Rectal smooth muscle tissue (tissue), 1 donor: ENCODE measurements at regions not wholly inside any gene's neighbourhood (a gene's known extent, or its start where the extent isn't known, plus 50 kb on each side); places are given as distances from the start of the nearest gene placed in this dataset.

Experiments
- H3K27ac ChIP-seq: one replicate; pipeline ENCODE4 v1.7.0; 2013; ENCODE audit warnings: low read depth, low read length, inconsistent platforms
- H3K27me3 ChIP-seq: one replicate; pipeline ENCODE4 v1.7.0; 2013; ENCODE audit warnings: low read length; ENCODE audit not compliant: control insufficient read depth, insufficient read depth
- H3K36me3 ChIP-seq: one replicate; pipeline ENCODE4 v1.7.0; 2013; ENCODE audit warnings: low read length; ENCODE audit not compliant: control insufficient read depth, insufficient read depth
- H3K4me1 ChIP-seq: one replicate; pipeline ENCODE4 v1.7.0; 2013; ENCODE audit warnings: low read length; ENCODE audit not compliant: control insufficient read depth, insufficient read depth
- H3K4me3 ChIP-seq: one replicate; pipeline ENCODE4 v1.7.0; 2013; ENCODE audit warnings: low read length
- H3K9ac ChIP-seq: one replicate; pipeline ENCODE4 v1.7.0; 2013; ENCODE audit warnings: low read length

DNA sequence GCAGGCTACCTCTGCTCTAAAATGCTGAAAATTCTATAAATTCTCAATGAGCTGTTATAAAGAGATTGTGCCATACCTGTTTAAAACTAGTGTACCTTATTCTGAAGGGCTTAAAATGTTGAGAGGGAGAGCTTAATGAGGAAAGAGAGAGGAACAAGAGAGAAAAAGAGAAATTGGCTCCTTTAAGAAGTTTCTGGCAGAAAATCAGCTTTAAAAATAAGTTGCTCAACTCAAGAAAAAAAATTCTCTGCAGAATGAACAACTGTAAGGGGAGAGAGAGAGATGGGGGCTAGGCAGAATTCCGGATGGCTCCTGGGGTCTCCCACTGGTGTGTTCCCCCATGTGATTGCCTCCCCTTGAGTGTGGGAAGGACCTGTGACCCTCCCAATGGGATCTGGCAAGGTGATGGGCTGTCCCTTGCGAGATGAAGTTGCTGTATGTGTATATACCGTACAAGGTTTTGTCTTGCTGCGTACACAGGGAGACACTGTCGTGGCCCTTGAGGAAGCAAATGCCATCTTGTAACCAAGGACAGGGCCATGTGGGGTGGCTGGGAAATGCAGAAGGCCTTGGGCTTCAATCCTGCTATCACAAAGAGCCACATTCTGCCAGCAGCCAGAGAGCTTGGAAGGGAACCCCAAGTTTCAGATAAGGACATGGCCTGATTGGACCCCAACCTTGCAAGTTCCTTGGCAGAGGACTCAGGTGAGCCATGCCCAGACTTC, 64.3 kb upstream of the S1PR3 start:
- no peak overlapping the region for H3K27ac ChIP-seq
- H3K4me3 ChIP-seq, result no peak overlapping the region

DNA sequence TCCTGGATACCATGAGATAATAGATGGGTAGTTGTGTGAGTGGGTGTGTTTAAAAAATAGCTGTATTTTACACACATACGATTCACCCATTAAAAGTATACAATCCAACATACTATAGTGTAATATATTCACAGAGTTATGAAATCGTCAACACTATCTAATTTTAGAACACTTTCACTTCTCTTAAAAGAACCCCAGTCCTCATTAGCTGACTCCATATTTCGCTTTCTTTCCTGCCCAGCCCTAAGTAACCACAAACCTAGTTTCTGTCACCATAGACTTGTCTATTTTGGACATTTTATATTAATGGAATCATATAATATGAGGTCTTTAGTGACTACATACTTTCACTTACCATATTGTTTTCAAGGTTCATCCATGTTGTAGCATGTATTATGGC, 63.8 kb upstream of the S1PR3 start:
- Histone ChIP-seq H3K4me1 (no peaks in the 10 kb centered on the region), H3K9ac (no peak overlapping the region), H3K4me3 (no peak overlapping the region), H3K27me3 (no peaks in the 10 kb centered on the region), H3K27ac (no peak overlapping the region), H3K36me3 (no peaks in the 10 kb centered on the region)

More for the DNA sequence above, 64.3 kb upstream of the S1PR3 start:
- H3K27me3 ChIP-seq, result no peaks in the 10 kb centered on the region
- no peak overlapping the region for H3K9ac ChIP-seq
- H3K4me1 ChIP-seq, result no peaks in the 10 kb centered on the region
- no peaks in the 10 kb centered on the region for H3K36me3 ChIP-seq

DNA sequence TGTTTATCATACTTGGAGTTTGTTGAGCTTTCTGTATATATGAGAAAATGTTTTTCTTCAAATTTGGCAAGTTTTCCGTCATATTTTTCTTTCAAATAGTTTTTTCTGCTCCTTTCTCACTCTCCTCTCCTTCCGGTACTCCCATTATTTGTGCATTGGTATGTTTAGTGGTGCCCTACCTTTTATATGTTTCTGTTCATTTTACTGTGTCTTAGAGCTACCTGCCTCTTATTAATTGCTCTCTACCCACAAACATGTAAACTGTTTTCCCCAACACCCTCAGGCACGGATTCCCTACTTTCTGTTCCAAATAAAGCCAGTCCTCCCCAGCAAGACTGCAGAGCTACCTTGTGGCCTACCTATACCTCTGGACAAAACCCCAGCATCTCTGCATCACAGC, 60.6 kb upstream of the S1PR3 start:
- Histone ChIP-seq H3K4me3 (no peak overlapping the region), H3K36me3 (no peaks in the 10 kb centered on the region), H3K27ac (no peak overlapping the region), H3K9ac (no peak overlapping the region), H3K27me3 (no peaks in the 10 kb centered on the region), H3K4me1 (no peaks in the 10 kb centered on the region)

DNA sequence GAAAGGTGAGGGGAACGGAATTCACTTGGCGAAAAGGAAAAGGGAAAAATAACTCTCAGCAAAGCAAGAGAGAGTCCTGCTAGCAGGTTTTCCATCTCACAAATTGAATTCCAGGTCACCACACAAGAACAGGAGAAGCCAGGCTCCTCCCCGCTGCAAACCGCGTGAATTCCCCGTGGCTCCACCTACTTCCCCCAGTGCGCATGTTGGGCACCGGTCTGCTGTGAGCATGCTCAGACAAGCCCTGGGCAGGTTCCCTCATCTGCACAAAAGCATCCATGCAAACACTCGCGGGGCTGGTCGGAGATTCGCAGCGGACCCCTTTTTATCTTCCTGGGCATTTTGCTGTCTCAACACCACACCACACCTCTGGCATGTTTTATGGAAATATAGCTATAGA, 58.5 kb upstream of the S1PR3 start:
- Histone ChIP-seq H3K36me3 (no peaks in the 10 kb centered on the region), H3K9ac (no peak overlapping the region), H3K27me3 (no peaks in the 10 kb centered on the region), H3K4me1 (no peaks in the 10 kb centered on the region), H3K27ac (no peak overlapping the region), H3K4me3 (no peak overlapping the region)

DNA sequence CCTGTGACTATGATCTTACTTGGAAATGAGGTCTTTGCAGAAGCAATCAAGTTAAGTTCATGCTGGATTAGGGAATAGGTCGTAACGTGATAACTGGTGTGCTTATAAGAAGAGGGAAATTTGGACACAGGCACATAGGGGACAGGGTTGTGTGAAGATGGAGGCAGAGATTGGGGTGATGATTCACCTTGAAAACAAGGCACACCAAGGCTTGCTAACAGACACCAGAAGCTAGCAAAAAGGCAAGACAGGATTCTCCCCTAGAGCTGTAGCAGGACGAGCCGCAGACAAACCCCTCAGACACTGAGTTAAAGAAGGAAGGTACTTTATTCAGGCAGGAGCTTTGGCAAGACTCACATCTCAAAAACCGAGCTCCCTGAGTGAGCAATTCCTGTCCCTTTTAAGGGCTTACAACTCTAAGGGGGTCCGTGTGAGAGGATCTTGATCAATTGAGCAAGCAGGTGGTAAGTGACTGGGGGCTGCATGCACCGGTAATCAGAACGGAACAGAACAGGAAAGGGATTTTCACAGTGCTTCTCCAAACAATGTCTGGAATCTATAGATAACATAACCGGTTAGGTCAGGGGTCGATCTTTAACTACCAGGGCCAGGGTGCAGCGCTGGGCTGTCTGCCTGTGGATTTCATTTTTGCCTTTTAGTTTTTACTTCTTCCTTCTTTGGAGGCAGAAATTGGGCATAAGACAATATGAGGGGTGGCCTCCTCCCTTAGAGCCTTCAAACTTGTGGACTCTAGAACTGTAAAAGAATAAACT, 57.5 kb upstream of the S1PR3 start:
- H3K27ac ChIP-seq, result no peak overlapping the region
- H3K4me3 ChIP-seq, result no peak overlapping the region
- H3K36me3 ChIP-seq, result no peaks in the 10 kb centered on the region
- H3K4me1 ChIP-seq, result no peaks in the 10 kb centered on the region
- H3K9ac ChIP-seq, result no peak overlapping the region
- no peaks in the 10 kb centered on the region for H3K27me3 ChIP-seq

DNA sequence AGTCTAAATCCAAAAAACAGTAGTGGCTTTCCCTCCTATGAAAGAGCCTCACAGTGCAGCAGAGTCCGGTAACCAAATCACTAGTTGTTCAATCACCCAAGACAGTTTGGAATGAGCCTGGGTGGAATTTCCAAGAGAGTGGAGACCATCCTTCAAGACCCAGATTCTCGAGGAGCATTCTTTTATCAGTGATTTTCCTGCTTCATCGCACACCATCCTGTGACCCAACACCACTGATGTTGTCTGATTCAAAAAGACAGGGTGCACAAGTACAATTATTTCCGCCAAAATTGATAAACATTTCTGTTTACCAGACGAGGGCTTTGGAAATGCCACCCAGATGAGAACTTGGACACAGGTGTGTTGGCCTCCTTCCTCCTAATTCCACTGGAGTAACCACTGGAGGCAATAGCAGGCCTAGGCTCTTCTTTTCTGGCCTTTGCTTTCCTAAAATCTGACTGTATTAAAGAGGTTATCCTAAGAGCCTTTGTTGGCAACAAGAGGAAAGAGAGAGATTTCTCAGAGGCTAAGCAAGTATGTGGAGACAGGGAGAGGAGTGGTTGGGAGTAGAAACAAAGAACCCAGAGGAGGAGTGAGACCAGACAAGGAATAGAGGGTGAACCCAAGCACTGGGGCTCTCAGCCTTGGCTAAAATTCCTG, 56.3 kb upstream of the S1PR3 start:
- Histone ChIP-seq H3K27ac (no peak overlapping the region), H3K27me3 (no peaks in the 10 kb centered on the region), H3K9ac (no peak overlapping the region), H3K4me1 (no peaks in the 10 kb centered on the region), H3K36me3 (no peaks in the 10 kb centered on the region), H3K4me3 (no peak overlapping the region)

DNA sequence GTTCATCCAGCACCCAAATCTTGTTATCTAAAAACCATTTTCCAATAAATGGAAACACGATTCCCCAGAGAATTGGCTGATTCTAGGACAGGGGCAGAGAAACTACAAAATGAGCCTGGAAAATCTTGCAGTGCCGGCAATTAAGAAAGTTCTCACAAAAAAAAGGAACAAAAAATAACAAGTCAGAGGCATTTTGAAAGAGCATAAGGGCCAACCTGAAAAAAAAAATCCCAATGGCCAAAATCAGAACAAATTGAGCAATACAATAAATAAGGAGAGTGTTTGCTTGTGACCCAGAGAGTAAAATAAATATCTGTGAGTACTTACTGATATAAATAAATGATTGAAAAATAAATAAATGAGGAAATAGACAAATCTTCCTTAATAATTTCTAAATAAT, 55.1 kb upstream of the S1PR3 start:
- Histone ChIP-seq H3K4me3 (no peak overlapping the region), H3K9ac (no peak overlapping the region), H3K27ac (no peak overlapping the region), H3K27me3 (no peaks in the 10 kb centered on the region), H3K4me1 (no peaks in the 10 kb centered on the region), H3K36me3 (no peaks in the 10 kb centered on the region)

DNA sequence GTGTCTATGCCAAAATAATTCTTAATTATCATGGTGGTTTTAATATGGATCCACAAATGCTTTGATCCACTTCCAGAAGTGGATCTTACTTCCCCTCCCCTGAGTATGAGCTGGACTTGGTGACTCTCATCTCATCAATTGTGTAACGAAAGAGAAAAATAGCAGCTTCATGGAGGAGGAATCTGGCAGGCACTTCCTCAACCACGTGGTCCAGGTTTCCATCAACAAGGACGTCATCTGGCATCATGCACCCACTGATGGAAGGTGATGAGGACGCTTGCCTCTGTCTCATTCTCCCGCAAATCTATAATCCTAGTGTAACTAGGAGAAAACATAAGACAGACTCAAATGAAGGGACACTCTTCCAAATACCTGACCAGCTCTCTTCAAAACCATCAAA, 54.6 kb upstream of the S1PR3 start:
- H3K27ac ChIP-seq, result no peak overlapping the region
- no peaks in the 10 kb centered on the region for H3K4me1 ChIP-seq
- H3K4me3 ChIP-seq, result no peak overlapping the region
- H3K27me3 ChIP-seq, result no peaks in the 10 kb centered on the region
- no peaks in the 10 kb centered on the region for H3K36me3 ChIP-seq
- H3K9ac ChIP-seq, result no peak overlapping the region

DNA sequence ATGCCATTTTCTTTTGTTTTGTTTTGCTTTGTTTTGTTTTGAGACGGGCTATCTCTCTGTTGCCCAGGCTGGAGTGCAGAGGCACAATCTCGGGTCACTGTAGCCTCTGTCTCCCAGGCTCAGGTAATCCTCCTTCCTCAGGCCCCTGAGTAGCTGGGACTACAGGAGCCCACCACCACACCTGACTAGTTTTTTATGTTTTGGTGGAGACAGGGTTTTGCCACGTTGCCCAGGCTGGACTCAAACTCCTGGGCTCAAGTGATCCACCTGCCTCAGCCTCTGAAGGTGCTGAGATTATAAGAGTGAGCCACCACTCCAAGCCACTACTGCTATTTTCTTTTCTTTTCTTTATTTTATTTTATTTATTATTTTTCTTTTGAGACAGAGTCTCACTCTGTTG, 54.0 kb upstream of the S1PR3 start:
- Histone ChIP-seq H3K4me3 (no peak overlapping the region), H3K9ac (no peak overlapping the region), H3K27ac (no peak overlapping the region), H3K27me3 (no peaks in the 10 kb centered on the region), H3K36me3 (no peaks in the 10 kb centered on the region), H3K4me1 (no peaks in the 10 kb centered on the region)

DNA sequence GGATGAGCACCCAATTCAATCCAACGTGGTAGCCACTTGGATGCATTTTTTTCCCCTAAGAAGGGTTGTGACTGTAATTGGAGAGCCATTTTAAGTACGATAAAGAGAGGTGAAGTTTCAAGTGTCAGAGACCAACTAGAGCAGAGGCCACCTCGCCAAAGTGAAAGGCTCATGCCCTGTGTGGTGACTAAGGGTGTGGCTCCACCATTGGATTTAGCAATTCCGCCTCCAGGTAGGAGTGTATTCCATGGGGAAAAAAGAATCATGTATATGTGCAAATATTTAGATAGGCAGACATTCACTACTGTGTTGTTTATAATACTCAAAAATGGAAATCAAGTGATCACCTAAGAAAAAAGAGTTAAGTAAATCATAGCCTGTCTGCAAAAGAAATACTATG, 53.1 kb upstream of the S1PR3 start:
- H3K4me3 ChIP-seq, result no peak overlapping the region

More for the DNA sequence above, 53.1 kb upstream of the S1PR3 start:
- Histone ChIP-seq H3K9ac (no peak overlapping the region), H3K36me3 (no peaks in the 10 kb centered on the region), H3K27ac (no peak overlapping the region), H3K4me1 (no peaks in the 10 kb centered on the region), H3K27me3 (no peaks in the 10 kb centered on the region)
